ENCODE measurements at regions not wholly inside any gene's neighbourhood (a gene's known extent, or its start where the extent isn't known, plus 50 kb on each side); places are given as distances from the start of the nearest gene placed in this dataset.
A peak's percentile ranks its signal among the peaks of the same experiment; 100 is the strongest.

GRCh38 chr4:4764558-4764905 lies 94.9 kb upstream of the MSX1 start:
- TF ChIP-seq CTCF (IDR thresholded peaks at IDR 0.05; ENCODE audit: insufficient read depth, low read depth, low read length, missing control alignments) = no peak
- no peak for DNase-seq (ENCODE audit: low read depth)
- H3K4me3 ChIP-seq (ENCODE audit: low read depth, low read length) = no peak overlapping the region

GRCh38 chr4:4763822-4764557 lies 95.5 kb upstream of the MSX1 start:
- no peak for TF ChIP-seq CTCF (IDR thresholded peaks at IDR 0.05; ENCODE audit: insufficient read depth, low read depth, low read length, missing control alignments)
- peak; percentile 17 for DNase-seq (ENCODE audit: low read depth)
- no peak overlapping the region; the same call in 1 of the 2 replicates for H3K4me3 ChIP-seq (ENCODE audit: low read depth, low read length)

- peak; percentile 94 for DNase-seq (ENCODE audit: low read depth)
- H3K4me3 ChIP-seq (ENCODE audit: low read depth, low read length) = peak overlapping the region; percentile 27
- no peak for TF ChIP-seq CTCF (IDR thresholded peaks at IDR 0.05; ENCODE audit: insufficient read depth, low read depth, low read length, missing control alignments)
Observed at GRCh38 chr4:4762909-4763821, 96.3 kb upstream of the MSX1 start.

- DNase-seq (ENCODE audit: low read depth) = peak; percentile 20
- no peak for TF ChIP-seq CTCF (IDR thresholded peaks at IDR 0.05; ENCODE audit: insufficient read depth, low read depth, low read length, missing control alignments)
- H3K4me3 ChIP-seq (ENCODE audit: low read depth, low read length) = no peak overlapping the region
Observed at GRCh38 chr4:4762300-4762699, 97.2 kb upstream of the MSX1 start.

- DNase-seq (ENCODE audit: low read depth) = peak; percentile 56
- TF ChIP-seq CTCF (IDR thresholded peaks at IDR 0.05; ENCODE audit: insufficient read depth, low read depth, low read length, missing control alignments) = peak; percentile 22
- no peak overlapping the region for H3K4me3 ChIP-seq (ENCODE audit: low read depth, low read length)
Observed at GRCh38 chr4:4761128-4761982, 98.1 kb upstream of the MSX1 start.

- TF ChIP-seq CTCF (IDR thresholded peaks at IDR 0.05; ENCODE audit: insufficient read depth, low read depth, low read length, missing control alignments) = no peak
- no peak for DNase-seq (ENCODE audit: low read depth)
- H3K4me3 ChIP-seq (ENCODE audit: low read depth, low read length) = no peak overlapping the region
Observed at GRCh38 chr4:4759883-4760282, 99.6 kb upstream of the MSX1 start.
